WERI-Rb-1 (cell line): ENCODE measurements at regions not wholly inside any gene's neighbourhood (a gene's known extent, or its start where the extent isn't known, plus 50 kb on each side); places are given as distances from the start of the nearest gene placed in this dataset.
"Not testable (repeated sequence)": the region's sequence is repeated elsewhere in the genome, so short reads cannot be mapped to it uniquely, and the experiment has no call there.

Experiments used
- DNase-seq: peaks from one replicate; pipeline ENCODE4 v3.0.0-alpha.2; 2020
- H3K27ac ChIP-seq: fragments of 250-450 bp; sonication (Bioruptor Pico); 2 replicates; pipeline ENCODE4 v1.5.1; 2020; ENCODE audit warnings: mild to moderate bottlenecking, moderate library complexity
- H3K27me3 ChIP-seq: fragments of 250-450 bp; sonication (Bioruptor Pico); 2 replicates; pipeline ENCODE4 v1.5.1; 2021; ENCODE audit warnings: mild to moderate bottlenecking, low read depth, moderate library complexity; ENCODE audit not compliant: insufficient read depth, severe bottlenecking
- H3K36me3 ChIP-seq: fragments of 250-450 bp; sonication (Bioruptor Pico); 2 replicates; pipeline ENCODE4 v1.5.1; 2020; ENCODE audit warnings: mild to moderate bottlenecking, moderate library complexity
- H3K4me3 ChIP-seq: 2 replicates; pipeline ENCODE4 v1.5.1; 2011; ENCODE audit warnings: low read depth, mild to moderate bottlenecking, control low read depth, low read length
- H3K9me3 ChIP-seq: fragments of 250-450 bp; sonication (Bioruptor Pico); 2 replicates; pipeline ENCODE4 v1.5.1; 2021; ENCODE audit warnings: mild to moderate bottlenecking, moderate library complexity; ENCODE audit not compliant: severe bottlenecking
- CTCF ChIP-seq: IDR thresholded peaks from 2 replicates; pipeline ENCODE4 v1.5.1; 2011; ENCODE audit warnings: low read depth, mild to moderate bottlenecking, control low read depth, inconsistent platforms, low read length

DNA sequence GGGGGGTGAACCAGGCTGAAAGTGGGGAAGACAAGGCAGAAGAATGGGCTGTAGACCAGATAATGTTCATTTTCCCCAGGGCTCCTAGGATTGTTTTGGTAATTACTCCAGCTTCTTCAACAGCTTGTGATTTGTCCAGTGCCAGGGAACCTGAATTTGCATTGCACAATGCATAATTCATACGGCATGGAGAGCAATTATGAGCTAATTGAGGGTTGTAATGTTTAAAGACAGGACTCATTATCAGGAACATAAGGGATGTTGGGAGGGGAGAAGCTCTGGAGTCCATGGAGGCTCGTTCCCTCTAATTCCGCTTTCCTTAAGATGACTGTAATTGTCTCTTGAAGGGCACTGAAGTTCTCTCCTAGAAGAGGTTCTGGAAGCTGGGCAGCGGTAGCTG is 405.0 kb upstream of the ZMIZ1 start:
- Histone ChIP-seq H3K36me3 (no peaks in the 10 kb centered on the region), H3K4me3 (no peak overlapping the region), H3K9me3 (peaks cover 9% of the 10 kb centered on the region), H3K27me3 (no peaks in the 10 kb centered on the region), H3K27ac (no peak overlapping the region)
- no peak for DNase-seq
- TF ChIP-seq CTCF: no peak

GRCh38 chr10:78664929-78665553 is 403.7 kb upstream of the ZMIZ1 start:
- peak; percentile 56 for TF ChIP-seq CTCF
- peak; percentile 39 for DNase-seq
- no peaks in the 10 kb centered on the region for H3K36me3 ChIP-seq
- no peak overlapping the region for H3K4me3 ChIP-seq
- H3K9me3 ChIP-seq: peaks cover 9% of the 10 kb centered on the region
- H3K27ac ChIP-seq: no peak overlapping the region
- no peaks in the 10 kb centered on the region for H3K27me3 ChIP-seq

DNA sequence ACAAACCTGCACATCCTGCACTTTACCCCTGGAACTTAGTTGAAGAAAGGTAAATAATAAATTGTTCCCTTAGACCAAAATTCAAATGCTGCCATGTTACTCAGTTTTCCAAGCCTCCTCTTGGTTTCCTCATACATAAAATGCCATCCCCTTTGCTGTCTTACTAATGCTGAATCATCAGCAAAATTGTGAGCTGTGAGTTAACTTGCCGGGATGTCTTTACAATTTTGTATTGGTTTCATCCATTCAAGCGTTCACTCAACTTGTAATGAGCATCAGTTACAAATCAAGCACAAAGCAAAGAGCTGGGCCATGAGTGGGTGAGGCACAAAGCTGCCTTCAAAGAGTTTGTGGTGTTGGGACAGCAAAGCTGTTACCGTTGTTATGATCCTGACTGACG is 395.8 kb upstream of the ZMIZ1 start:
- Histone ChIP-seq H3K36me3 (no peaks in the 10 kb centered on the region), H3K27me3 (no peaks in the 10 kb centered on the region), H3K9me3 (peaks cover 10% of the 10 kb centered on the region), H3K4me3 (no peak overlapping the region), H3K27ac (no peak overlapping the region)
- DNase-seq: no peak
- no peak for TF ChIP-seq CTCF

- H3K4me3 ChIP-seq, H3K27me3 ChIP-seq, DNase-seq, H3K36me3 ChIP-seq, H3K27ac ChIP-seq, H3K9me3 ChIP-seq: not testable (repeated sequence)
Measured at GRCh38 chr10:78681141-78681540, 387.6 kb upstream of the ZMIZ1 start.

DNA sequence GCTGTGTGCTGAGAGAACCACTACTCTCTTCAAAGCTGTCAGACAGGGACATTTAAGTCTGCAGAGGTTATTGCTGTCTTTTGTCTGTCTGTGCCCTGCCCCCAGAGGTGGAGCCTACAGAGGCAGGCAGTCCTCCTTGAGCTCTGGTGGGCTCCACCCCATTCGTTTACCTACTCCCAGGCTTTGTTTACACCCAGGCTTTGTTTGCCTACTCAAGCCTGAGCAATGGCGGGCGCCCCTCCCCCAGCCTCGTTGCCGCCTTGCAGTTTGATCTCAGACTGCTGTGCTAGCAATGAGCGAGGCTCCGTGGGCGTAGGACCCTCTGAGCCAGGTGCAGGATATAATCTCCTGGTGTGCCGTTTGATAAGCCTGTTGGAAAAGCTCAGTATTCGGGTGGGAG is 386.8 kb upstream of the ZMIZ1 start:
- H3K4me3 ChIP-seq, H3K27me3 ChIP-seq, H3K36me3 ChIP-seq, H3K9me3 ChIP-seq, H3K27ac ChIP-seq, DNase-seq: not testable (repeated sequence)

DNA sequence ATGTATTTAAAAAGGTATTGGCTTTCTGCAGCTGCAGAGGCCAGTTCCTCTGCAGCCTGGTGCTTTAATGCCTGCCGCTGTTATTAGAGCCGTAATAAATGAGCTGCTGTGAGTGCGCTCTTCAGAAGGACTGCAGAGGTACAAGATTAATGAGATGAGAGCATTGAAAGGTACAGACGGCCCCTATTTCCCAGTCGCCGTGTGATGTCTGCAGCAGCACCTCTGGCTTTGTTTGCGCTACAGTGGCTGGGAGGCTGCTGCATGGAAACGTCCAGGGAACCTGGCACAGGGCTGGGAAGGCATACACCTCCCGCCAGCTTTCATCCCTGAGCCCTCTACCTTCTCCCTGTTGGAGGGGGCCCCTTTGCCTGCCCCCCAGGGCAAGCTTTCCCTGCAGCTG is 383.8 kb upstream of the ZMIZ1 start:
- no peak for TF ChIP-seq CTCF
- no peak overlapping the region for H3K27ac ChIP-seq
- H3K36me3 ChIP-seq: no peaks in the 10 kb centered on the region
- no peak overlapping the region for H3K4me3 ChIP-seq
- no peak for DNase-seq
- H3K9me3 ChIP-seq: peaks cover 4% of the 10 kb centered on the region
- no peaks in the 10 kb centered on the region for H3K27me3 ChIP-seq

DNA sequence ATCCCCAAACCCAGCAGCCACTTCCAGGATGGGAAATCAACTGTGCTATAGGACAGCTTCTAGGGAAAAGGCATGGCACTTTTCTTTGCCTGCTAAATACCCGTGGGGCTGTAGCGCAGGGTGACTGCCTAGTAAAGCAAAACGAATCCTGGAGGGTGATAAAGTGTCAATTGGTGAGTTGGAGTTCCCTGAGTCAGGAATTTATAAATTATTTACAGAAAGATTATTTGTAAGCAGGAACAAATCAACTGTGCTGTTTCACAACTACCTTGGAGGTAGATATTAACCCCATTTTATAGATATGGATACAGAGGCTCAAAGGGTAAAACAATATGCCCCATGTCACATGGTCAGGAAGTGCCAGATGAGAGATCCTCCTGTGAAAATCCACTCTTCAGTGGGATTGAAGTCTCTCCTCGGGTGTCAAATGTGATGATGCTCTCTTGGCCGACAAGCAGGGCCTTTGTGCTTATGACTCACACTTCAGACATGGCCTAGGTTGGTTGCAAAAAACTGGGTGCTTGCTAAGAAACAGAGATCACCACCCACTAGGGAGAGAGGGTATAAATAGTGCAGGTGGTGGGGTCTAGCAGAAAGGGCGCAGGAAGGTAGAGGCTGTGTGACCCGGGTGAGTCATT is 383.2 kb upstream of the ZMIZ1 start:
- no peak overlapping the region for H3K4me3 ChIP-seq
- no peak for DNase-seq
- no peaks in the 10 kb centered on the region for H3K36me3 ChIP-seq
- H3K9me3 ChIP-seq: peaks cover 4% of the 10 kb centered on the region
- no peaks in the 10 kb centered on the region for H3K27me3 ChIP-seq
- no peak overlapping the region for H3K27ac ChIP-seq
- no peak for TF ChIP-seq CTCF
